ENCODE measurements at regions not wholly inside any gene's neighbourhood (a gene's known extent, or its start where the extent isn't known, plus 50 kb on each side); places are given as distances from the start of the nearest gene placed in this dataset.

DNA sequence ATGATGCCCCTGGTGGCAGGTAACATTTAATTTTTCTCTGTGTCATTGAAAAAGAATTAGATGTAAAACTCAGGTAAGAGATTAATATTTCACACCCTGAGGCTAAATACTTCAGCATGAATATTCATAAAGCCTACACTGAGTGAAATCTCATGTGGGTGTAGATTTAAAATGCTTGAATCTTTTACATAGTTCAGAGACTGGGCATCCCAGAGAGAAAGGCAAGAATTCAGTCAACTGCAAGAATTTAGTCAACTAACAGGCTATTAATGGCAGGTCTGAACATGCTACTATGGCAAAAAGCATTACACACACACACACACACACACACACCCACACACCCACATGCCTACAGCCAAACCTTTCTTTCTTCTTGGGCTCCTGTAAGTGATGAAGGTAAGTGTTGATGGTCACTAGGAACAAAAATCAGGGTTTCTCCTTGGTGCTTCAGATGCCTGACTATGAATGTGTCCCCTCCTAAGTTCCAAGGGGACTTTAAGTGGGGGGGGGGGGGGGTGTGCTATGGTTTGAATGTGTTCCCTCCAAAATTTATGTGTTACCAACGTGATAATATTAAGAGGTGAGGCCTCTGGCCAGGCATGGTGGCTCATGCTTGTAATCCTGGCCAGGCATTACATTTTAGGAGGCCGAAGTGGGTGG is 63.7 kb upstream of the PSMD7 start:
- no peak for DNase-seq

DNA sequence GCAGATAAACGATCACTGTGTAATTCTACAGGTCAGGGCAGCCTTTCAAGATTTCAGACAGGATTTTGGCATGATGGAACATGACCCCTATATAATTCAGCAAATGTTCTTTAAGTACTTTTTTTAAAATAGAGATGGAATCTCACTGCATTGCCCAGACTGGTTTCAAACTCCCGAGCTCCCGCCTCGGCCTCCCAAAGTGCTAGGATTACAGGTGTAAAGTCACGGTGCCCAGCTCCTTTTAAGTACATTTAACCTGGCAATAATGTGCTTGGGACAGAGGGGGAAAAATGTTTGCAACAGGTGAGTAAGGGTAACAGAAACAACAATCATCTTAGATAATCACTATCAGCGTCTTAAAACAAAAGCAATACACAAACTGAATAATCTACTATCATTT is 66.5 kb upstream of the PSMD7 start:
- DNase-seq = no peak

DNA sequence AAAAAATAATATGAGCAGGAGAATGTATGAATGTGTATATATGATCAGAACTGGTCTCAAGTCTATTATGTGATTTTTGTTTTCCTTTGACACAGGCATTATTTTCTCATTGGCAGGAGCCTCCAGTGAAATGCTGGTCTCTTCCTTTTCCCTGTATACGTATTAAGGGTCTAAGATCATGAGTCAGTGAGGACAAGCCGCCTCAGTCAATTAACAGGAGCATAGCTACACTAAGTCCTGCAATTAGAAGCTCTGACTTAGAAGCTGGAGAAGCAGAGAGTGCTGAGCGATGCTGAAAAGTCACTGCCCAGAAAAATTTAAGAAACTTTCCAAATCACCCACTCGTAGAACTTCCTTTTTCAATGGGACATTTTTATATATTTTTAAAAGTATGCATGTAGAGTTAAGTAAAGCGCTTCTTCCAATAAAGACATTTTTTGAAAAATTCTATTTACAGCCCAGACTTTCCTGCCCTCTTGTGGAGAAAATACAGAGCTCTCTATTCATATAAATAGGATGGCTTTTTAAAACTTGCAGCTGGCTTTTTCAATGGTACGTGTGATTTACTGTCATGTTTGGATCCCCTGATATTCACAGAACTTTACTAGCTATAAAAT is 70.2 kb upstream of the PSMD7 start:
- no peak for DNase-seq

DNA sequence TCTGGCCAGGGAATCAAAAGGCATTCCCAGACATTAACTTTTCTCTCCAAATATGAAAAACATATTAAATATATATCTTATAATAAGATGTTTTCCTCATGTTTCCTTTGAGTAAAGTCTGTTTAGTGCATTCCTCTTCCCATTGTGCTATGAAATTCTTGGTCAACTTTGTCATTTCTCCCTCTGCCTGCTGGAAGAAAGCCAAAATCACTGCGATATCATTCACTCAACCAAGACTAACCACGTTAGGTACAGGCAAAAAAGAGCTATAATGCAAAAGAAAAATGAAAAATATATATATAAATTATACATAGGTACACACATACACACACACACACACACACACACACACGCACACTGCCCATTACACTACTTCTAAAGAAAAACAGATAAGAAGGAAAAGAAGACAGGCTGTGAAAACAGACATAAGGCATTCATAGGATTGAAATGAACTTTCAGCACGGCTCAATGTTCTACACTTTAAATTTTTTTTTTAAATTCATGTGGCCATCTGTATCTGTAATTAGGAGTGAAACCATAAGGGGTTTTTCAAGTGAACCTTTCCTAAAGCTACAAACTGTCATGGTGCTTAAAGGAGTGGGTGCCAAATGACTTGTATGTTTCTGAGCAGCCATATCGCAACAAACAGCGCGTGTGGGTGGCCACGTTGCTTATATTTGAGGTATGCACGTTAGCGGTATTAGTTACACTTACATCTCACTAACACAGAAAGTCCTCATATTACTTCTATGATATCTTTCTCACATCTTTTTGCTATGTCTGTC is 71.6 kb upstream of the PSMD7 start:
- DNase-seq = no peak

DNA sequence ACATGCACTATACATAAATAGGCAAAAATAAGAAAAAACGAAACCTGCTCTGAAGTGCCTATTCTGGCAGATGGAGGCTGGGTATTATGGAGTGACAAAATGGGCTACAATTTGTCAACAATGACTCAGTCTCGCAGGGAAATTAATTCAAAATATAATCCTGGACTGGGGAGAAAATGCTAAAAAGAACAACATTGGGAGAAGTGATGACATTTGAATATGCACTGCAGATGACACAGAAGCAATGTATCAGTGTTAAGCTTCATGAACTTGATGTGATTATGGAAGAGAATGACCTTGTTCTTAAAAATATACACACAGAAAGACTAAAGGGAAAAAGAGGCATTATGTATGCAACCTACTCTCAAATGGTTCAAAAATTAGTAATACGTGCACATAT is 74.8 kb upstream of the PSMD7 start:
- DNase-seq = no peak

DNA sequence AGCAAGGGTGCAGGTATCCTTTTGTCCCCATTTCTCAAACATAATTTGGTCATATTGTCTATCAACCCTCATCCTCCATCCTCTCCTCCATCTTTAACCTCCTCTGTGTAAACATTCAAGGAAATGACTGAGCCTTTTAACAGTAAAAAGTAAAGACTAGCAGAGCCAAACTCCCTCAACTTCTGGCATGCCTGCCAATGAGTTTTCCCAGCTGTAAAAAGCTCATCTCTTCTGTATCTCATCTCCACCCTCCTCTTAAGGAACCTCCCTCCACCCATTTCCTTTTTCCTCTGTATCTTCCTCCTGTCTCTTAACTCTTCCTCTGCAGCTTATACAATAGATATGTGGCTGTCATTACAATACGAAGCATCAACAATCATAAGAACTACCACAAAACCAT is 76.9 kb upstream of the PSMD7 start:
- DNase-seq = no peak

DNA sequence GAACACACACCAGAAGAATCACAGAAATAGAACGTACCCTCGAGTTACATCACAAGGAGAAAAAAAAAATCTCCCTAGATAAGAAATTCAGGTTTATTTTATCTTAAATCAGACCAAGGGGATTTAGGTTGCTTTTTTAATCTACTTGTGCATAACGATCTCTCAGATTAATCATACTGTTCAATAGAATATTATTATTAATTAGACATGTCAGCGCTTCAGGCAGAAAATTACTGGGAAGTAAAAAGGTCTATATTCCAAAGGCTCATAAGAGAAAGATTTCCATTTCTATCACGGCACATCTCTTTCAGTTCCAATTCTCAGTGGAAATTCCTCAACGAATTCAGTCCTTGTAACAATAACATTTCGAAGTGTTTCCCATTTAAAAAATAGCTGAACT is 77.7 kb upstream of the PSMD7 start:
- no peak for DNase-seq

DNA sequence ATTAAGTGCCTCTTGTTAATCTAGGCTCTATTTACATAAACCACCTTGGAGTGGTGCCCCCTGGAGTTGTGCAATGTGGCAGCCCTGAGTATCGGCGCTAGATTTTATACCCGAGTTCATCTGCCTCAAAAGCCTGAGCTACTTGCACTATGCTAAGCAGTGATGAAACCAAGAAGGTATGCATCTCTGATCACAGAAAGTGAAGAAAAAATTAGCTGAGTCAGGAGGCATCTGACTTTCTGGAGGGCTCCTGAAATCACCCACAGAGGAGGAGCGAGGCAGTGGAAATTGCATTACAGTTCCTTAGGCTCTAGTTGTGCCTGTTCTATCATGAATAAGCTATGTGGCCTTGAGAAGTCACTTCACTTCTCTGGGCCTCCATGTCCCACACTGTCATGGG is 80.3 kb upstream of the PSMD7 start:
- no peak for DNase-seq

DNA sequence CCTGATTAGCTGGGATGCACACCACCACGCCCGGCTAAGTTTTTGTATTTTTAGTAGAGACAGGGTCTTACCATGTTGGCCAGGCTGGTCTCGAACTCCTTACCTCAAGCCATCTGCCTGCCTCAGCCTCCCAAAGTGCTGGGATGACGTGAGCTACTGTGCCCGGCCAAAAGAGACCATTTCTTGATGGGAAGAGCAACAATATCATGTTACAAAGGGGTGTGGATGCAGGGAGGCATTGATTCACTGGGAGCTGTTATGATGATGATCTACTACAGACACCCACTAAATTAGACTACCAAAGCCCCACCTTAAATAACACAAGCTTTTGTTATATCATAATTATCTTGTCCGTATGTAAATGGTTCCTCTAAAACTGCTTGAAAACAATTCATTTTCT is 81.4 kb upstream of the PSMD7 start:
- no peak for DNase-seq

DNA sequence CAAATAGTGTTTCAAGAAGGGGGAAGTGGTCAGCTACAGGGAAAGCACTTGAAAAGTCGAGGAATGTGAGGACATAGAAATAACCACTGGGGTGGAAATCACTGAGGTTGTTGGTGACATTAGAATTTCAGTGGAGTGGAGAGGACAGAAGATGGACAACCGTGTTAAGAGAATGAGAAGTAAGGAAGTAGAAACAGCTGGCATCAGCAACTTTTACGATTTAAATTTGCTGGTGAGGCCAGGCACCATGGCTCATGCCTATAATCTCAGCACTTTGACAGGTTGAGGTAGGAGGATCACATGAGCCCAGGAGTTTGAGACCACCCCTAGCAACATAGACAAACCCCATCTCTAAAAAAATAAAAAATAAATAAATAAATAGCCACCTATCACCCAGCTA is 83.2 kb upstream of the PSMD7 start:
- no peak for DNase-seq

DNA sequence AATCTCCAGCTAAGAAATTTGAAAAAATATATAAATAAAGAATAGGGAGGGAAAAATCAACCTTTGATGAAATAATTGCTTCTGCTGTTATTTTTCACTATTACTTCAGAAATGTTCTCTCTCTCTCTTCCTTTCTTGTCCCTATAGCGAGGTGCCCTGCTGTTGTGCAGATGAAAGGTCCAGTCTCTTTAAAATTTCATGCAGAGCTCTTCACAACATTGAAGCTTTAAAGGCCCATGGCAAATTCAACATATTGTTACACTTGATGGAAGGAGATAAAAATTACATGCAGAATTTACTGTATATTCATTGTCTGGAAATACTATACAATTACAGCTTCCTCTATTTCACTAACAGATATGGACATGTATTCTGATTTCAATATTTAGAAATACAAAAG is 86.4 kb upstream of the PSMD7 start:
- DNase-seq = no peak

DNA sequence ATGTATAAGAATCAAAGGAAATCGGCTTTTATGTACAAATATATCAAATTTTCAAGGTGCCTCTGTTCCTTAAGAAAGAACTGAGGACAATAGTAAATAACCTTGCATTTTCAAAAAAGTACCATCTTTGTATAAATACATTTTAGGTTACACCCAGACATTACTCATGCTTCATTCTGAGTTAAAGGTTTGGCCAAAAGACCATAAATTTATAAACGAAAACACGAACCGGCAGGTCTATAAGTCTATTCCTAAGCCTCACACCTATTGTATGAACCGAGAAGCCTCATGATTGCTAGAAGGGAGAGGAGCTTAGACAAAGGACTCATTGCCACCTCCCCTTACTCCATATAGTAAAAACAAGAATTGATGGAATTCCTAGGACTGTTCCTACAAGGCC is 94.6 kb upstream of the PSMD7 start:
- DNase-seq = no peak

DNA sequence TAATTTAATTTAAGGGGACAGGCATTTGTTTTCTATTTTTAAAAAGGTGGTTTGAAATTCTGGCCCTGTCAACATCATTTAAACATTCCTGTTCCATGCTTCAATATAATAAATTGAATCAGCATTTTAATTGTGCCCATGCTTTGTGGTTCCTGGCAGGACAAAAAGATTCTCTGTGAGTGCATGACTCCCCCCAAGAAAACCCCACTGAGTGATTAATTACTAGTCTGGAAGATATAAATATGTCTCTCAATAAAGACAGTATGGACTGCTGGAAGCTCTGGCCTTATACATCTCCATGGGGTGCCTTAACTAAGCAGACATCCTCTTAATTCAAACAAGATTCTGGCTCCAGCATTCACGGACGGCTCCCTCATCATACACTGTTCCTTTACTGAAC is 95.0 kb upstream of the PSMD7 start:
- no peak for DNase-seq

DNA sequence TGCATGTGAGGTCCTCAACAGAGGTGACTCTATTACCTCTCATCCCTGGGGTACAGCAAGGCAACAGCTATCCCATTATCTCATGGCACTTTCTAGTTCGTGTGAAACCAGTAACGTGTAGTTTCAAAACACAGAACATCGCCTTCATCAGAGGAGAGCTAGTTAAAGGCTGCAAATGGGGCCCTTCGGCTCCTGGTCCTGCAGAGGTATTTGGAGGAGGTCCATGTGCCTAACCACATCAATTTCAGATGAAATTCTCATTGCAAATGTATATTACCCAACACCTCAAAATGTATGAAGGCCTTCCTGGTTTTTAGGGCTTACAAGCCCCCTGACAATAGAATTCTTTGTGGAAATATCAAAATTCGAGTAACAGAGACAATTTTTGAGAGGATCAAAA is 95.7 kb upstream of the PSMD7 start:
- no peak for DNase-seq

DNA sequence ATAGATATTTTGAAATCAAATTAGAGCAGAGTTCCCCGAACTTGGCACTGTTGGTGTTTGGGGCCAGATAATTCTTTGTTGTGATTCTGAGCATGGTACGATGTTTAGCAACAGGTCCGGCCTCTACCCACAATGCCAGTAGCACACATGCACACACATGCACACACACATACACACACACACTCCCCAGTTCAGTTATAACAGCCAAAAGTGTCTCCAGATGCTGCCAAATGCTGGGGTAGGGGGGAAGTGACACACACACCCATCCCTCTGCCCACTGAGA is 96.8 kb upstream of the PSMD7 start:
- no peak for DNase-seq

DNA sequence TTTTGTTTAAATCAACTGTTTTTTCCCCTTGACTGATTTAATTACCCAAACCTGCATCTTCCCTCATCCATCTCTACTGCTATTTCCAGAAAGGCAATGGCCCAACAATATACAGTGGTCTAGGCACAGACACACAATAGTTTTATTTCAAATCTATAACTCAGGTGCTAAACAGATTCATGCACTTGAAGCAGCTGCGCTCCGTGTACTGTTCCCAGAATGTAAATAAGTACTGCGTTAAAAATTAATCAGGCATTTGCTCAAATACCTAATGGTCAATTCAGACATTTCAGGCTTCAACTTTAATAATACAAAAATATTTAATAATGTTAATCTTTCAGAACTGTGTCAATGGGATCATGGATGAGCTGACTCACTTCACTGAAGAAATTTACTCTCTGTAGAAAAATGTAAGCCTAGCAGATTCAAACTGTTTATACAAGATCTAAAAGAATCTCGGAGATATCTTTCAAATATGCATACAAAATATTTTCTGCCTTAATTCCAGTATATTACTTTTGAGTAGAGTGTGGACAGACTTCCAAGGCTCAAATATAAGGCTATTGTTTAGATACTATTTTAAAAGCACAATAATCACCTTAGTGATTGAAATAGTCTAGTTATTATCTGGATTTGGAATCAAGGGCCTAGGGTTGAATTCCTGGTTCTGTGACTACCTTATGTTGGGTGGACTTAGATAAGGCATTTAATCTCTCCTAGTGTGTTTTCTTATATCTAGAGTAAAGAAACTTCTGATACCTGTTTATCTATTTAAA is 97.4 kb upstream of the PSMD7 start:
- DNase-seq = no peak

DNA sequence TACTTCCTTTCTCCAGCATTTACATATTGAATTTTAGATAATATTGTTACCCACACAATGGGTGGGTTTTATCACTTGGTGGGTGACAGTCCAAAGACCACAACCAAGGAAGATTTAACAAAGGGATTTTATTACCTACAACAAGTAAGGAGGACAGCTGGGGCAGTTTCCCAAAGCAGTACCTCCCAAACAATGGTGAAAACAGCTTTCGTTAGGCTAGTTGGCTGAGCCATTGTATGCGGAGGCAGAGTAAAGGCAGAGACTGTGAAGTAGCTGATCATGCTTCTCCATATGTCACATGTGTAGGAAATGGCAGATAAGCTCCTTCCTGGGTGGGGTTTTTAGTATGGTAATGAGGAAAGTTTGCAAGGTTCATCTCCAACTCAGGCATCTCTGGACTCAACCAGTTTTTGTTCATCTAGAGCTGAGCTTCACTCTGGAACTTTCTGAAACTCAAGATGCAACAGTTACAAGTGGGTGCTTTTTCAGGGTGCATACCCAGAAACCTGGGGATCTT is 104.3 kb upstream of the PSMD7 start:
- no peak for DNase-seq

DNA sequence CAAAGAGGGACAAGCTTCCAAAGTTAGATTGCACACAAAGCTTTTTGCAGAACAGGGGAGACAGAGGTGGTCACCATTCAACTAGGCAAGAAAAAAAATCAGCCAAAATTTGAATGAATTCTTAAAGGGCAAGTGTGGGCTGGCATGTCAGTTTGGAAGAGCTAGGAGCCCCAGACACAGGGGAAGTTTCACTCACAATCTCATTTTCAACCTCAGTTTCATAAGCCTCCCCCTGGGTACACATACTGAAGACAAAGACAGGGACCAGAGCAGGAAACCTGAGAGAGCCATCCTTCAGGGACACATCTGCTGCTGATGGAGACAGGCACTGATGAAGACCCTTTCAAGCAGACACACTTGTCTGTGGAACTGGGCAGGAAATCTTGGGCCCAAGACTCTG is 106.3 kb upstream of the PSMD7 start:
- no peak for DNase-seq

DNA sequence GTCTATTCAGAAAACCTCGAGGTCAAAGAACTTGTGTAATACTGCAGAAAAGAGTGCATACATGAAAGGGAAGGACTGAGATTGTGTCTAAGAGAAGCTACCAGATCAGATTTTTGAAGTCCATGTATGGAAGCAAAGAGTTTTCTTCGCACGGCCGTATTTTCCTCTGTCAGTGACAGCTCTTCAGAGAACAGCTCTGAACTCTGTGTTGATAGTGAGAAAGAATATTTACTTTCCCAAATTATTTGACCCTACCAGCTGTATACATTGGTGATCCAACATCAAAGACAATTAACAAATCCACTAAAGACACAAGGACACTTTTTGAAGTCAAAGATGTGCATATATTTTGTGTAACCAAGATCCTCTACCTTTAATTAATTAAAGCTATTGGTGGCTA is 107.8 kb upstream of the PSMD7 start:
- DNase-seq = no peak

DNA sequence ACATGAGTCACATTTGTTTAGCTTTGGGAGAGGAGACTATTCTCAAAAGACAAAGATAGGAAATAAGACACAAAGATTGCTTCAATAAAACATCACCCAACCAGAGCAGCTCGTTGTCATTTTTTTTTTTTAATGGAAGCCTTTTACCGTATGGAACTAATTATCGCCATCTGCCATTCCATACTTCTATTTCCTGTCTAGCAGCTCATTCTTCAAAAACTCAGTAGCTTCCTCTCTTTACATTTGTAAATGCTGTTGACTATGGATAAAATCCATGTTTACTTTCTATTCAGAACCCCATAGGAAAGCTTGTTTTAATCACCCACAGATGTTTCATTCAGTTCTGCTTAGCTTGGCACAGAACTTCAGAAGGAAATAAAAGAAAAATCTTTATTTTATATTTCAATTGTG is 110.0 kb upstream of the PSMD7 start:
- DNase-seq = no peak

DNA sequence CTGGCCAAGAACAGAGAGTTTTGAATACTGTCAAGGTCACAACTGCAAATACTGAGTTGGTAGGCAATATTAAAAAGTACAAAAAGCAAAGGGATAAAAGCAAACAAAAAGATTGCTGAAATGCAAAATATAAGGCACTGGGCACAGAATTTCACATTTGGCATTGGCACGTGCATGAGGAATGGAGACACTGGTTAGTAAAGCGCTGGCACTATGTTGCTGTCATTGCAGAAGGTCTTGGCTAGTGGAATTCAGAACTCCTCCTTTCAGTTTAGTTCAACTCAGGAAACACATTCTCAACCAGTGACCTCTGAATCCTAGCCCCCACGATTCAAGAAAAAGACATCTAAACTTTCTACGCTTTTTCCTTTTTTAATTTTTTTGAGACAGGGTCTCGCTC is 111.8 kb upstream of the PSMD7 start:
- DNase-seq = no peak

DNA sequence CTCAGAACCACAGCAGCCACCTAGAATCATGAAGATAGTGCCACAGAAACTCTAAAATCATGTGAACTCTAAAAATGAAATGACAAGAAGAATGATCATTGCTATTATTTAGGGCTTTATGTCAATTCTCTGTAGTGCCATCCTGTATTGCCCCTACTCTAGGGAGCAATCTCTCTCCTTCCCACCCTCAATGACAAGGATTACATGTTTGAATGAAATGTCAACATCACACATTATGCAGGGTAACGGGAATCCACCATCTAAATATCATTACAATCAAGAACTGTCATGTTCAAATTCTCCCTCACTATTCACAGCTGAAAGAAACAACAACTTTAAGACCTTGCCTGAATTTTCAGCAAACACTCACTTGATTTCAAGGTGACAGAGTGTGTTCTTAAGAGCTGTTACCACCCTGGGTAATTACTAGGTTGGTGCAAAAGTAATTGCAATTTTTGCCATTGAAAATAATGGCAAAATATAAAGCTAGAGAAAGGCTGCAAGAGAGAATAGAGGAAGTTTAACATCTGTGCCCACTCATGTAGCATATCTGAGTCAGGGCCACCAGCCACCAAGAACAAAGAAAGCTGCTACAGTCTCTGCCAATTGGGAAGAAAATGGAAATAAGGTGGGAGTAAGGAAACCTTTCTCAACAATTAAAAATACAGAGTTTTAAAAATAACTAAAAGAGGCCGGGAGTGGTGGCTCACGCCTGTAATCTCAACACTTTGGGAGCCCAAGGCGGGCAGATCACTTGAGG is 112.8 kb upstream of the PSMD7 start:
- DNase-seq = no peak
